ENCODE measurements at regions not wholly inside any gene's neighbourhood (a gene's known extent, or its start where the extent isn't known, plus 50 kb on each side); places are given as distances from the start of the nearest gene placed in this dataset.

DNA sequence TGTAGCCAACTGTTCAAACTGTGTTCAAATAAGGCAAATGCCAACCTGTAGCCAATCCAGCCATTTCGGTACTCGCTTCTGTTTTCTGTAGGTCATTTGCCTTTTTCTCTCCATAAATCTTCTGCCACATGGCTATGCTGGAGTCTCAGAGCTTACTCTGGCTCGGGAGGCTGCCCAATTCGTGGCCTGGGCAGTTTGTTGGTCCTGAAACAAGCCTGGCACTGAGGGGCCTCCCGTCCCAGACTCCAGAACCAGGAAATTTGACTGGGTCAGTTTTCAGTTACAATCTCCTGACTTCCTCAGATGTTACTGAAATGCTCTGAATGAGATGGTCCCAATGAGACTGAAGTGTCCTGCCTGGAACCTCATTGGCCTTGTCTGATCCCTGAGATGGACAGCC is 120.8 kb upstream of the NPAS2 start:
- TF ChIP-seq, protein P1, sequence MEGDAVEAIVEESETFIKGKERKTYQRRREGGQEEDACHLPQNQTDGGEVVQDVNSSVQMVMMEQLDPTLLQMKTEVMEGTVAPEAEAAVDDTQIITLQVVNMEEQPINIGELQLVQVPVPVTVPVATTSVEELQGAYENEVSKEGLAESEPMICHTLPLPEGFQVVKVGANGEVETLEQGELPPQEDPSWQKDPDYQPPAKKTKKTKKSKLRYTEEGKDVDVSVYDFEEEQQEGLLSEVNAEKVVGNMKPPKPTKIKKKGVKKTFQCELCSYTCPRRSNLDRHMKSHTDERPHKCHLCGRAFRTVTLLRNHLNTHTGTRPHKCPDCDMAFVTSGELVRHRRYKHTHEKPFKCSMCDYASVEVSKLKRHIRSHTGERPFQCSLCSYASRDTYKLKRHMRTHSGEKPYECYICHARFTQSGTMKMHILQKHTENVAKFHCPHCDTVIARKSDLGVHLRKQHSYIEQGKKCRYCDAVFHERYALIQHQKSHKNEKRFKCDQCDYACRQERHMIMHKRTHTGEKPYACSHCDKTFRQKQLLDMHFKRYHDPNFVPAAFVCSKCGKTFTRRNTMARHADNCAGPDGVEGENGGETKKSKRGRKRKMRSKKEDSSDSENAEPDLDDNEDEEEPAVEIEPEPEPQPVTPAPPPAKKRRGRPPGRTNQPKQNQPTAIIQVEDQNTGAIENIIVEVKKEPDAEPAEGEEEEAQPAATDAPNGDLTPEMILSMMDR (IDR thresholded peaks at IDR 0.05) = no peak
- TF ChIP-seq POLR2A (IDR thresholded peaks at IDR 0.05) = no peak
